IMR-90 (cell line): ENCODE measurements at regions not wholly inside any gene's neighbourhood (a gene's known extent, or its start where the extent isn't known, plus 50 kb on each side); places are given as distances from the start of the nearest gene placed in this dataset.

Experiments
- ATAC-seq: fragments of 200-7000 bp; cut with Tn5 transposase; 2 replicates; pipeline ENCODE4 v1.9.1; 2020; ENCODE audit warnings: low read depth, mild to moderate bottlenecking, moderate library complexity
- BruUV-seq: library from RNA; stranded (reverse); fragments of 400-500 nt; replicated peaks from 2 replicates; lab custom pipeline; 2021; lab: Mats Ljungman, UMichigan
- CTCF ChIA-PET: fragments of 300-600 bp; formaldehyde crosslinking; extraction: SDS; loops from one replicate; lab custom pipeline; 2021; ENCODE audit warnings: antibody characterized with exemption; lab: Yijun Ruan, JAX
- POLR2A ChIA-PET: fragments of 300-600 bp; sonication (Branson Sonifier 250); formaldehyde crosslinking; loops from one replicate; lab custom pipeline; 2022; ENCODE audit warnings: antibody characterized with exemption; ENCODE audit not compliant: unreplicated experiment; lab: Charles Lee
- DNase-seq: peaks from one replicate; pipeline ENCODE4 v3.0.0; 2013
- H2AFZ ChIP-seq: replicated peaks from 2 replicates; pipeline ENCODE3; 2013; ENCODE audit warnings: low read length, mild to moderate bottlenecking; ENCODE audit not compliant: poor library complexity
- H2AK5ac ChIP-seq: 2 replicates; pipeline ENCODE4 v1.6.1; 2013; ENCODE audit warnings: low read depth, low read length, inconsistent platforms
- H2AK9ac ChIP-seq: replicated peaks from 2 replicates; pipeline ENCODE3; 2013; ENCODE audit warnings: mild to moderate bottlenecking, low read depth, low read length, moderate library complexity; ENCODE audit not compliant: poor library complexity
- H2BK120ac ChIP-seq: 2 replicates; pipeline ENCODE4 v1.6.1; 2013; ENCODE audit warnings: low read depth, low read length, inconsistent platforms
- H2BK15ac ChIP-seq: 3 replicates; pipeline ENCODE4 v1.6.1; 2013; ENCODE audit warnings: low read depth, low read length, inconsistent platforms
- H2BK20ac ChIP-seq: 2 replicates; pipeline ENCODE4 v1.6.1; 2013; ENCODE audit warnings: low read depth, mild to moderate bottlenecking, inconsistent platforms, low read length, moderate library complexity
- H2BK5ac ChIP-seq: 2 replicates; pipeline ENCODE4 v1.6.1; 2013; ENCODE audit warnings: mild to moderate bottlenecking, low read depth, low read length, inconsistent platforms; ENCODE audit not compliant: poor library complexity, severe bottlenecking
- H3K14ac ChIP-seq: replicated peaks from 2 replicates; pipeline ENCODE4 v1.6.1; 2013; ENCODE audit warnings: low read depth, low read length, inconsistent platforms
- H3K18ac ChIP-seq: 2 replicates; pipeline ENCODE4 v1.6.1; 2013; ENCODE audit warnings: low read depth, low read length, control low read depth
- H3K23ac ChIP-seq: 2 replicates; pipeline ENCODE4 v1.6.1; 2013; ENCODE audit warnings: low read depth, low read length, inconsistent platforms
- H3K27ac ChIP-seq: 2 replicates; pipeline ENCODE4 v1.5.1; 2013; ENCODE audit warnings: mild to moderate bottlenecking, control low read depth, low read length; ENCODE audit not compliant: insufficient read depth
- H3K27me3 ChIP-seq: 2 replicates; pipeline ENCODE4 v1.6.1; 2013; ENCODE audit warnings: low read length; ENCODE audit not compliant: control insufficient read depth, insufficient read depth
- H3K36me3 ChIP-seq: 2 replicates; pipeline ENCODE4 v1.6.1; 2013; ENCODE audit warnings: low read length, mixed read lengths; ENCODE audit not compliant: control insufficient read depth, insufficient read depth
- H3K4ac ChIP-seq: 2 replicates; pipeline ENCODE4 v1.6.1; 2013; ENCODE audit warnings: low read depth, low read length, inconsistent platforms
- H3K4me1 ChIP-seq: 2 replicates; pipeline ENCODE4 v1.6.1; 2013; ENCODE audit warnings: low read length, mixed read lengths; ENCODE audit not compliant: control insufficient read depth, insufficient read depth
- H3K4me2 ChIP-seq: 2 replicates; pipeline ENCODE4 v1.6.1; 2013; ENCODE audit warnings: low read depth, mild to moderate bottlenecking, control low read depth, low read length, moderate library complexity
- H3K4me3 ChIP-seq: 2 replicates; pipeline ENCODE4 v1.5.1; 2013; ENCODE audit warnings: low read depth, mild to moderate bottlenecking, control low read depth, low read length, moderate library complexity; ENCODE audit not compliant: insufficient read depth
- H3K56ac ChIP-seq: 2 replicates; pipeline ENCODE4 v1.6.1; 2013; ENCODE audit warnings: low read length, inconsistent platforms; ENCODE audit not compliant: insufficient read depth; ENCODE audit errors: extremely low read depth
- H3K79me1 ChIP-seq, 2 experiments: 2 replicates each; pipeline ENCODE4 v1.6.1; 2013; ENCODE audit warnings: low read length in 2 of 2, inconsistent platforms in 1 of 2, low read depth in 1 of 2
- H3K9ac ChIP-seq: 2 replicates; pipeline ENCODE4 v1.6.1; 2013; ENCODE audit warnings: low read depth, low read length, control low read depth
- H3K9me1 ChIP-seq: 2 replicates; pipeline ENCODE4 v1.6.1; 2013; ENCODE audit warnings: low read length, inconsistent platforms; ENCODE audit not compliant: insufficient read depth
- H3K9me3 ChIP-seq: 2 replicates; pipeline ENCODE4 v1.6.1; 2013; ENCODE audit warnings: low read length; ENCODE audit not compliant: control insufficient read depth, insufficient read depth
- H4K20me1 ChIP-seq: 2 replicates; pipeline ENCODE4 v1.6.1; 2013; ENCODE audit warnings: low read length, inconsistent platforms; ENCODE audit not compliant: insufficient read depth
- H4K5ac ChIP-seq: 2 replicates; pipeline ENCODE4 v1.6.1; 2013; ENCODE audit warnings: mild to moderate bottlenecking, low read depth, low read length, control low read depth
- H4K8ac ChIP-seq, 2 experiments: 2 replicates each; pipeline ENCODE4 v1.6.1; 2013; ENCODE audit warnings: low read depth in 2 of 2, low read length in 2 of 2, control low read depth in 1 of 2, inconsistent platforms in 1 of 2
- H4K91ac ChIP-seq: 2 replicates; pipeline ENCODE4 v1.6.1; 2013; ENCODE audit warnings: low read depth, low read length, inconsistent platforms; ENCODE audit not compliant: insufficient read depth
- BHLHE40 ChIP-seq: fragments of 150-350 bp; IDR thresholded peaks from 2 replicates; pipeline ENCODE4 v1.6.1; 2016; ENCODE audit warnings: mild to moderate bottlenecking, low read depth, low read length
- CHD1 ChIP-seq: IDR thresholded peaks from 2 replicates; pipeline ENCODE4 v1.6.1; 2012; ENCODE audit warnings: low read depth, low read length, improper control_type of control experiment
- SMC3 ChIP-seq: fragments of 150-350 bp; IDR thresholded peaks from 2 replicates; pipeline ENCODE4 v1.6.1; 2016; ENCODE audit warnings: low read depth, mild to moderate bottlenecking, antibody characterized with exemption, low read length, moderate library complexity
- USF2 ChIP-seq: fragments of 150-350 bp; IDR thresholded peaks from 2 replicates; pipeline ENCODE4 v1.6.1; 2017; ENCODE audit warnings: mild to moderate bottlenecking, antibody characterized with exemption, low read length, low read depth
- WGBS, 2 experiments: methylation state at CpG; one replicate each; pipeline versions ENCODE4 v1.1.5 to v1.1.7; 2013; ENCODE audit warnings: missing lambda C conversion rate in 2 of 2; ENCODE audit not compliant: insufficient read length in 1 of 2; ENCODE audit errors: extremely low coverage in 2 of 2; 5-methylcytosine and 5-hydroxymethylcytosine counted together
- dilution Hi-C: fragments of 300-500 bp; cut with HindIII; formaldehyde crosslinking; loops from one replicate; pipeline ENCODE4 v1.14.3; 2018; ENCODE audit warnings: low sequenced_read_pairs; ENCODE audit not compliant: unreplicated experiment
- in situ Hi-C: fragments of 300-500 bp; cut with MboI; formaldehyde crosslinking; loops from 3 replicates; pipeline ENCODE4 v1.14.3; 2019; ENCODE audit warnings: low sequenced_read_pairs, inconsistent platforms, mixed read lengths
- intact Hi-C: fragments of 100-400 bp; cut with micrococcal nuclease; formaldehyde crosslinking; loops from 2 replicates; pipeline ENCODE4 v1.10.0; 2022

- Histone ChIP-seq H4K5ac (no peak overlapping the region), H2BK20ac (no peak overlapping the region), H4K91ac (no peak overlapping the region), H3K56ac (no peak overlapping the region), H3K18ac (no peak overlapping the region), H3K36me3 (no peaks in the 10 kb centered on the region), H3K9ac (no peak overlapping the region), H3K79me1 (no peaks in the 10 kb centered on the region), H4K20me1 (no peaks in the 10 kb centered on the region), H2AK9ac (no peak overlapping the region), H2BK15ac (no peak overlapping the region), H3K27me3 (no peaks in the 10 kb centered on the region; the same call in 1 of the 2 replicates), H3K4me1 (no peaks in the 10 kb centered on the region), H3K27ac (no peak overlapping the region), H3K14ac (no peak overlapping the region), H2BK120ac (no peak overlapping the region), H3K9me3 (no peaks in the 10 kb centered on the region), H3K23ac (no peak overlapping the region), H3K4me3 (no peak overlapping the region), H4K8ac (no peak overlapping the region), H2AK5ac (no peak overlapping the region), H3K4me2 (no peak overlapping the region), H3K9me1 (no peaks in the 10 kb centered on the region), H2AFZ (no peak overlapping the region), H2BK5ac (no peak overlapping the region), H3K4ac (no peak overlapping the region)
- no peak for ATAC-seq
- DNase-seq, result no peak
- dilution Hi-C loops (no loop called here), in situ Hi-C loops (no loop called here), intact Hi-C loops (no loop called here)
- ChIA-PET CTCF (no interaction called here), POLR2A (no interaction called here)
- TF ChIP-seq BHLHE40 (no peak), USF2 (no peak), SMC3 (no peak), CHD1 (no peak)
- no TSS peak for BruUV-seq
- WGBS, 2 experiments, result no CpG with 5 or more reads among the region's 3 CpGs
These were observed 666.4 kb upstream of the CPEB2 start for GRCh38 chr4:14335872-14336271.
